Memory B cell (primary cell): ENCODE measurements at regions not wholly inside any gene's neighbourhood (a gene's known extent, or its start where the extent isn't known, plus 50 kb on each side); places are given as distances from the start of the nearest gene placed in this dataset.
"Not testable (repeated sequence)": the region's sequence is repeated elsewhere in the genome, so short reads cannot be mapped to it uniquely, and the experiment has no call there.

Experiments used
- ATAC-seq: fragments of 150-1000 bp; cut with Tn5 transposase; 2 replicates; pipeline ENCODE4 v1.10.0; 2021; ENCODE audit warnings: low read depth, mild to moderate bottlenecking, moderate library complexity
- DNase-seq, 2 donors: peaks; one replicate each; pipeline ENCODE4 v3.0.0; 2022; ENCODE audit warnings: low spot score in 2 of 2
- H3K27ac Mint-ChIP-seq: one replicate; pipeline ENCODE4 v1.8.0; 2022; ENCODE audit warnings: mild to moderate bottlenecking, moderate library complexity, mixed read lengths
- H3K27me3 Mint-ChIP-seq: one replicate; pipeline ENCODE4 v1.8.0; 2022; ENCODE audit warnings: mixed read lengths
- H3K36me3 Mint-ChIP-seq: one replicate; pipeline ENCODE4 v1.8.0; 2022; ENCODE audit warnings: mild to moderate bottlenecking, mixed read lengths
- H3K4me1 Mint-ChIP-seq: one replicate; pipeline ENCODE4 v1.8.0; 2022; ENCODE audit warnings: mixed read lengths
- H3K4me3 Mint-ChIP-seq: one replicate; pipeline ENCODE4 v1.8.0; 2022; ENCODE audit warnings: mild to moderate bottlenecking, moderate library complexity, mixed read lengths
- H3K9me3 Mint-ChIP-seq: one replicate; pipeline ENCODE4 v1.8.0; 2022; ENCODE audit warnings: mixed read lengths

GRCh38 chr6:144664281-144664680, 379.1 kb downstream of the UTRN start:
- peak overlapping the region; percentile 15 for H3K27ac Mint-ChIP-seq
- no peak overlapping the region for H3K4me3 Mint-ChIP-seq
- H3K36me3 Mint-ChIP-seq, result peaks cover 7% of the 10 kb centered on the region
- ATAC-seq (no peak), DNase-seq (no peak)
- no peaks in the 10 kb centered on the region for H3K27me3 Mint-ChIP-seq
- no peaks in the 10 kb centered on the region for H3K9me3 Mint-ChIP-seq
- peaks cover 49% of the 10 kb centered on the region for H3K4me1 Mint-ChIP-seq

GRCh38 chr6:144664947-144665346, 379.8 kb downstream of the UTRN start:
- Mint-ChIP-seq H3K36me3 (peaks cover 10% of the 10 kb centered on the region), H3K4me1 (peaks cover 49% of the 10 kb centered on the region), H3K27ac (no peak overlapping the region), H3K27me3 (no peaks in the 10 kb centered on the region), H3K9me3 (peaks cover 3% of the 10 kb centered on the region), H3K4me3 (no peak overlapping the region)
- ATAC-seq (no peak), DNase-seq (no peak)

- no peak overlapping the region for H3K4me3 Mint-ChIP-seq
- H3K27me3 Mint-ChIP-seq, result no peaks in the 10 kb centered on the region
- H3K4me1 Mint-ChIP-seq, result peaks cover 55% of the 10 kb centered on the region
- DNase-seq (no peak), ATAC-seq (no peak)
- no peak overlapping the region for H3K27ac Mint-ChIP-seq
- H3K9me3 Mint-ChIP-seq, result peaks cover 7% of the 10 kb centered on the region
- H3K36me3 Mint-ChIP-seq, result peaks cover 18% of the 10 kb centered on the region
Observed at GRCh38 chr6:144665932-144666450, 380.9 kb downstream of the UTRN start.

GRCh38 chr6:144666781-144667180, 381.6 kb downstream of the UTRN start:
- DNase-seq (no peak), ATAC-seq (no peak)
- peaks cover 9% of the 10 kb centered on the region for H3K9me3 Mint-ChIP-seq
- no peaks in the 10 kb centered on the region for H3K27me3 Mint-ChIP-seq
- peak overlapping the region; percentile 14 for H3K4me3 Mint-ChIP-seq
- H3K36me3 Mint-ChIP-seq, result peaks cover 24% of the 10 kb centered on the region
- peak overlapping the region; percentile 60 for H3K27ac Mint-ChIP-seq
- H3K4me1 Mint-ChIP-seq, result peaks cover 55% of the 10 kb centered on the region

GRCh38 chr6:144667532-144668503, 382.7 kb downstream of the UTRN start:
- Mint-ChIP-seq H3K4me3 (peak overlapping the region; percentile 13), H3K4me1 (peaks cover 56% of the 10 kb centered on the region), H3K9me3 (peaks cover 17% of the 10 kb centered on the region), H3K27me3 (no peaks in the 10 kb centered on the region), H3K36me3 (peaks cover 31% of the 10 kb centered on the region), H3K27ac (peak overlapping the region; percentile 60)
- DNase-seq (no peak), ATAC-seq (peak; percentile 39)

DNA sequence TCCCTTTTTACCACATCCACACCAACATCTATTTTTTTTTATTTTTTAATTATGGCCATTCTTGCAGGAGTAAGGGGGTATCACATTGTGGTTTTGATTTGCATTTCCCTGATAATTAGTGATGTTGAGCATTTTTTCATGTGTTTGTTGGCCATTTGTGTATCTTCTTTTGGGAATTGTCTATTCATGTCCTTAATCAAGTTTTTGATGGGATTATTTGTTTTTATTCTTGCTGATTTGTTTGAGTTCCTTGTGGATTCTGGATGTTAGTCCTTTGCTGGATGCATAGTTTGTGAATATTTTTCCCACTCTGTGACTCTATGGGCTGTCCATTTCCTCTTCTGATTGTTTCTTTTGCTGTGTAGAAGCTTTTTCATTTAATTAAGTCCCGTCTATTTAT, 385.1 kb downstream of the UTRN start:
- H3K27ac Mint-ChIP-seq, DNase-seq, H3K4me3 Mint-ChIP-seq, ATAC-seq, H3K27me3 Mint-ChIP-seq: not testable (repeated sequence)
- Mint-ChIP-seq H3K36me3 (peaks cover 40% of the 10 kb centered on the region), H3K9me3 (peaks cover 23% of the 10 kb centered on the region), H3K4me1 (peaks cover 45% of the 10 kb centered on the region)

DNA sequence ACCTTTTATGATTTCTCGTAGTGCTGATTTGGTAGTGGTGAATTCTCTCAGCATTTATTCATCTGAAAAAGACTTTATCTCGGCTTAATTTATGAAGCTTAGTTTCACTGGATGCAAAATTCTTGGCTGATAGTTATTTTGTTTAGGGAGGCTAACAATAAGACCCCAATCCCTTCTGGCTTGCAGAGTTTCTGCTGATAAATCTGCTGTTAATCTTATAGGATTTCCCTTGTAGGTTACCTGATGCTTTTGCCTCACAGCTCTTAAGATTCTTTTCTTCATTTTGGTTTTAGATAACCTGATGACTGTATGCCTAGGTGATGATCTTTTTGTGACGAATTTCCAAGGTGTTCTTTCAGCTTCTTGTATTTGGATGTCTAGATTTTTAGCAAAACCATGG, 388.7 kb downstream of the UTRN start:
- no peak overlapping the region for H3K4me3 Mint-ChIP-seq
- peaks cover 25% of the 10 kb centered on the region for H3K9me3 Mint-ChIP-seq
- H3K4me1 Mint-ChIP-seq, result peaks cover 22% of the 10 kb centered on the region
- no peak overlapping the region for H3K27ac Mint-ChIP-seq
- no peaks in the 10 kb centered on the region for H3K27me3 Mint-ChIP-seq
- peaks cover 50% of the 10 kb centered on the region for H3K36me3 Mint-ChIP-seq
- ATAC-seq, result no peak
- no peak for DNase-seq

- Mint-ChIP-seq H3K9me3 (peaks cover 20% of the 10 kb centered on the region), H3K27me3 (no peaks in the 10 kb centered on the region), H3K4me1 (peaks cover 20% of the 10 kb centered on the region), H3K27ac (no peak overlapping the region), H3K4me3 (no peak overlapping the region), H3K36me3 (peaks cover 43% of the 10 kb centered on the region)
- no peak for DNase-seq
- no peak for ATAC-seq
Observed at GRCh38 chr6:144675231-144675861, 390.2 kb downstream of the UTRN start.

- peaks cover 17% of the 10 kb centered on the region for H3K9me3 Mint-ChIP-seq
- peaks cover 14% of the 10 kb centered on the region for H3K4me1 Mint-ChIP-seq
- peaks cover 41% of the 10 kb centered on the region for H3K36me3 Mint-ChIP-seq
- not testable (repeated sequence) for ATAC-seq, H3K27me3 Mint-ChIP-seq, H3K4me3 Mint-ChIP-seq, H3K27ac Mint-ChIP-seq, DNase-seq
Observed at GRCh38 chr6:144676310-144676709, 391.2 kb downstream of the UTRN start.

DNA sequence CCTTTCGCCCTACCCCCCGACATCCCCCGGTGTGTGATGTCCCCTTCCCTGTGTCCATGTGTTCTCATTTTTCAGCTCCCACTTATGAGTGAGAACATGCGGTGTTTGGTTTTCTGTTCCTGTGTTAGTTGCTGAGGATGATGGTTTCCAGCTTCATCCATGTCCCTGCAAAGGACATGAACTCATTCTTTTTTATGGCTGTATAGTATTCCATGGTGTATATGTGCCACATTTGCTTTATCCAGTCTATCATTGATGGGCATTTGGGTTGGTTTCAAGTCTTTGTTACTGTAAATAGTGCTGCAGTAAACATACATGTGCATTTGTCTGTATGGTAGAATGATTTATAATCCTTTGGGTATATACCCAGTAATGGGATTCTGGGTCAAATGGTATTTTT, 392.1 kb downstream of the UTRN start:
- not testable (repeated sequence) for H3K27me3 Mint-ChIP-seq, H3K4me3 Mint-ChIP-seq, H3K4me1 Mint-ChIP-seq, ATAC-seq, H3K27ac Mint-ChIP-seq, DNase-seq
- peaks cover 39% of the 10 kb centered on the region for H3K36me3 Mint-ChIP-seq
- peaks cover 11% of the 10 kb centered on the region for H3K9me3 Mint-ChIP-seq

GRCh38 chr6:144678844-144679243, 393.7 kb downstream of the UTRN start:
- H3K27me3 Mint-ChIP-seq, result no peaks in the 10 kb centered on the region
- peaks cover 6% of the 10 kb centered on the region for H3K4me1 Mint-ChIP-seq
- H3K4me3 Mint-ChIP-seq, result no peak overlapping the region
- peaks cover 2% of the 10 kb centered on the region for H3K9me3 Mint-ChIP-seq
- no peak overlapping the region for H3K27ac Mint-ChIP-seq
- DNase-seq (no peak), ATAC-seq (no peak)
- H3K36me3 Mint-ChIP-seq, result peaks cover 43% of the 10 kb centered on the region

DNA sequence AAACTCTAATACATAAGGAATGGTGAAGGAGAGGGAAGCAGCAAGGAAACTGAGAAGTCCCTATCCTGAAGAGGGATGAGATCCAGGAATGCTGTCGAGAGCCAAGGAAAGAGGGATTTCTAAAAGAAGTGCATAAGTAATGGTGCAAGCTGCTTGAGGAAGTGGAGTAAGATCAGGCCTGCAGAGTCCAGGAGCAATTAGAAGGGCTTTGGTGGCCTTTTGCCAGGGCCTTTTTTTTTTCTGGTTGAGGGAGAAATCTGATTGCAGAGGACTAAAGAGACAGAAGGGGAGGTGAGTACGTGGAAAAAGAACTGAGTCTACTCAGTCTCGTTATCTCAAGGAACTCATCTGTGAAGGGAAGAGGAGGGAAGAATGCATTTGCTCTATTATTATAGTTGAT, 396.2 kb downstream of the UTRN start:
- Mint-ChIP-seq H3K4me3 (no peak overlapping the region), H3K27ac (no peak overlapping the region), H3K36me3 (peaks cover 55% of the 10 kb centered on the region), H3K27me3 (no peaks in the 10 kb centered on the region), H3K9me3 (peaks cover 16% of the 10 kb centered on the region), H3K4me1 (peaks cover 7% of the 10 kb centered on the region)
- no peak for ATAC-seq
- DNase-seq, result no peak

- Mint-ChIP-seq H3K27ac (no peak overlapping the region), H3K27me3 (no peaks in the 10 kb centered on the region), H3K4me1 (peaks cover 7% of the 10 kb centered on the region), H3K36me3 (peaks cover 64% of the 10 kb centered on the region), H3K4me3 (no peak overlapping the region), H3K9me3 (peaks cover 27% of the 10 kb centered on the region)
- ATAC-seq (no peak), DNase-seq (no peak)
Observed at GRCh38 chr6:144683216-144684070, 398.3 kb downstream of the UTRN start.
